ENCODE measurements at regions not wholly inside any gene's neighbourhood (a gene's known extent, or its start where the extent isn't known, plus 50 kb on each side); places are given as distances from the start of the nearest gene placed in this dataset.
A peak's percentile ranks its signal among the peaks of the same experiment; 100 is the strongest.

- TF ChIP-seq POLR2AphosphoS5 (IDR thresholded peaks at IDR 0.05) (no peak), EP300 (IDR thresholded peaks at IDR 0.05) (no peak), POLR2A (IDR thresholded peaks at IDR 0.05; ENCODE audit: low read depth) (no peak), CTCF (IDR thresholded peaks at IDR 0.05) (no peak)
- Histone ChIP-seq H3K4me1 (peaks cover 0 to 14% (median 11%) of the 10 kb centered on the region in 4 donors), H3K36me3 (no peaks in the 10 kb centered on the region), H3K27me3 (peaks cover 0 to 30% (median 0%) of the 10 kb centered on the region in 4 donors), H3K9me3 (no peaks in the 10 kb centered on the region), H3K27ac (replicated peaks in 1 of 4) (no peak overlapping the region), H3K4me3 (no peak overlapping the region)
- intact Hi-C loops (cut with DNase I): no loop called here
- DNase-seq (ENCODE audit: extremely low spot score): peak; percentile 90
- WGBS: 90% methylated on average over 9 of the region's 11 CpGs
Observed at GRCh38 chr1:29679828-29680558, 443.7 kb downstream of the PTPRU start.

- no peaks in the 10 kb centered on the region for H3K9me3 ChIP-seq
- DNase-seq (ENCODE audit: extremely low spot score): peak; percentile 86
- H3K27me3 ChIP-seq: peaks cover 0 to 26% (median 0%) of the 10 kb centered on the region in 4 donors
- 92% methylated on average over 5 of the region's 5 CpGs for WGBS
- H3K36me3 ChIP-seq: no peaks in the 10 kb centered on the region
- peaks cover 0 to 14% (median 11%) of the 10 kb centered on the region in 4 donors for H3K4me1 ChIP-seq
- no peak for TF ChIP-seq EP300 (IDR thresholded peaks at IDR 0.05)
- no peak for TF ChIP-seq CTCF (IDR thresholded peaks at IDR 0.05)
- TF ChIP-seq POLR2AphosphoS5 (IDR thresholded peaks at IDR 0.05): no peak
- no peak for TF ChIP-seq POLR2A (IDR thresholded peaks at IDR 0.05; ENCODE audit: low read depth)
- H3K27ac ChIP-seq (replicated peaks in 1 of 4): no peak overlapping the region
- no peak overlapping the region for H3K4me3 ChIP-seq
- intact Hi-C loops (cut with DNase I): no loop called here
Observed at GRCh38 chr1:29679316-29679715, 443.0 kb downstream of the PTPRU start.

- Histone ChIP-seq H3K27me3 (peaks cover 0 to 22% (median 0%) of the 10 kb centered on the region in 4 donors), H3K4me3 (no peak overlapping the region), H3K27ac (replicated peaks in 1 of 4) (no peak overlapping the region), H3K36me3 (no peaks in the 10 kb centered on the region), H3K4me1 (peaks cover 0 to 3% (median 2%) of the 10 kb centered on the region in 4 donors), H3K9me3 (no peaks in the 10 kb centered on the region)
- intact Hi-C loops (cut with DNase I): no loop called here
- TF ChIP-seq POLR2A (IDR thresholded peaks at IDR 0.05; ENCODE audit: low read depth) (no peak), POLR2AphosphoS5 (IDR thresholded peaks at IDR 0.05) (no peak), CTCF (IDR thresholded peaks at IDR 0.05) (no peak), EP300 (IDR thresholded peaks at IDR 0.05) (no peak)
- 56% methylated on average over 17 of the region's 18 CpGs for WGBS
- DNase-seq (ENCODE audit: extremely low spot score): peak; percentile 81
Observed at GRCh38 chr1:29677028-29678024, 441.0 kb downstream of the PTPRU start.

GRCh38 chr1:29676496-29676895 lies 440.2 kb downstream of the PTPRU start:
- H3K4me1 ChIP-seq: no peaks in the 10 kb centered on the region
- no peaks in the 10 kb centered on the region for H3K9me3 ChIP-seq
- peaks cover 0 to 22% (median 0%) of the 10 kb centered on the region in 4 donors for H3K27me3 ChIP-seq
- WGBS: 63% methylated on average over 4 of the region's 4 CpGs
- H3K4me3 ChIP-seq: no peak overlapping the region
- intact Hi-C loops (cut with DNase I): no loop called here
- no peak for DNase-seq (ENCODE audit: extremely low spot score)
- no peak overlapping the region for H3K27ac ChIP-seq (replicated peaks in 1 of 4)
- H3K36me3 ChIP-seq: no peaks in the 10 kb centered on the region
- TF ChIP-seq POLR2AphosphoS5 (IDR thresholded peaks at IDR 0.05) (no peak), CTCF (IDR thresholded peaks at IDR 0.05) (no peak), POLR2A (IDR thresholded peaks at IDR 0.05; ENCODE audit: low read depth) (no peak), EP300 (IDR thresholded peaks at IDR 0.05) (no peak)

Data from esophagus muscularis mucosa (tissue), 4 donors.